ENCODE measurements at regions not wholly inside any gene's neighbourhood (a gene's known extent, or its start where the extent isn't known, plus 50 kb on each side); places are given as distances from the start of the nearest gene placed in this dataset.
"Not testable (repeated sequence)": the region's sequence is repeated elsewhere in the genome, so short reads cannot be mapped to it uniquely, and the experiment has no call there.

DNA sequence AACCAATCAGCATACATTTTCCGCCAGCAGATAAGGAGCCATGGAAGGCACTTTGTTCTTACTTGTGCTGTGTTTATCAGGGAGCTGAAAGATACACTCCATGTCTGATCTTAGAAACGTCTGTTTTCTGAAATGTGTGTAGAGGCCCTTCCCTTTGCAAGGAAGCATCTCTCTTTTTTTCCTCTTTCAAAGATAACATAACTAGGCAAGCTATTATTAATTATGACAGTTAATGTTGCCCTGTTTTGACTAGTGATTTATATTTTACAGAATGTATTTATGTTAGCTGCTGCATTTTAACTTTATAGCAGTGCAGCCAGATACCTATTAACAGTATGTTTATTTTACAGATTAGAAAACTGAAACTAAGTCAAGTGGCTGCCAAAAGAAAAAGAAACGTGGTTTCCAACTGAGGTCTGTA, 683.2 kb upstream of the IGFBP3 start:
- no peak overlapping the region for H3K4me3 ChIP-seq (ENCODE audit: severe bottlenecking)
- no peak for DNase-seq (ENCODE audit: low spot score)
- no peaks in the 10 kb centered on the region for H3K9me3 ChIP-seq (ENCODE audit: severe bottlenecking)
- no peak overlapping the region for H3K27ac ChIP-seq (ENCODE audit: poor library complexity, severe bottlenecking)
- H3K27me3 ChIP-seq (ENCODE audit: insufficient read depth, poor library complexity, severe bottlenecking), result no peaks in the 10 kb centered on the region
- ATAC-seq (ENCODE audit: low read depth), result no peak
- H3K4me1 ChIP-seq (ENCODE audit: insufficient read depth, poor library complexity, severe bottlenecking), result no peaks in the 10 kb centered on the region
- TF ChIP-seq, protein P1, sequence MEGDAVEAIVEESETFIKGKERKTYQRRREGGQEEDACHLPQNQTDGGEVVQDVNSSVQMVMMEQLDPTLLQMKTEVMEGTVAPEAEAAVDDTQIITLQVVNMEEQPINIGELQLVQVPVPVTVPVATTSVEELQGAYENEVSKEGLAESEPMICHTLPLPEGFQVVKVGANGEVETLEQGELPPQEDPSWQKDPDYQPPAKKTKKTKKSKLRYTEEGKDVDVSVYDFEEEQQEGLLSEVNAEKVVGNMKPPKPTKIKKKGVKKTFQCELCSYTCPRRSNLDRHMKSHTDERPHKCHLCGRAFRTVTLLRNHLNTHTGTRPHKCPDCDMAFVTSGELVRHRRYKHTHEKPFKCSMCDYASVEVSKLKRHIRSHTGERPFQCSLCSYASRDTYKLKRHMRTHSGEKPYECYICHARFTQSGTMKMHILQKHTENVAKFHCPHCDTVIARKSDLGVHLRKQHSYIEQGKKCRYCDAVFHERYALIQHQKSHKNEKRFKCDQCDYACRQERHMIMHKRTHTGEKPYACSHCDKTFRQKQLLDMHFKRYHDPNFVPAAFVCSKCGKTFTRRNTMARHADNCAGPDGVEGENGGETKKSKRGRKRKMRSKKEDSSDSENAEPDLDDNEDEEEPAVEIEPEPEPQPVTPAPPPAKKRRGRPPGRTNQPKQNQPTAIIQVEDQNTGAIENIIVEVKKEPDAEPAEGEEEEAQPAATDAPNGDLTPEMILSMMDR (IDR thresholded peaks at IDR 0.05; ENCODE audit: poor library complexity, severe bottlenecking), result no peak
- no peaks in the 10 kb centered on the region for H3K36me3 ChIP-seq (ENCODE audit: low read depth)

DNA sequence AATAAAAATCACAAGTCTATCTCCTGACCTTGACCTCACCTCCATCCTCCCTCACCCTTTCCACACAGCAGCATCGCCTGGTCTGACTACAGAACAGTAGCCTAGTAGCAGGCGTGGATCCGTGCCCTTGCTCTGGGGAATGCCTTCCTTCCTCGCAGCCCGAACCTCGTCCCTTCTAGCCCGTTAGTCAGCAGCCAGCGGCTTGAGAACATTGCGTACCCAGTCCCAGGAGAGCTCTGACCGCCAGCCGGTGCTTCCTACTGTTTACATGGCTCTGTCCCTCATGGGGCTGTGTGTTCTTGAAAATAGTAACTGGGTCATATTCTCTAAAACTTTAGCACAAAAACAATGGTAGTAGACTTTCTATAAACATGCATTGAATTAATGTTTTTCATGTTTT, 682.7 kb upstream of the IGFBP3 start:
- no peak for DNase-seq (ENCODE audit: low spot score)
- ATAC-seq (ENCODE audit: low read depth), result no peak
- Histone ChIP-seq H3K27me3 (ENCODE audit: insufficient read depth, poor library complexity, severe bottlenecking) (no peaks in the 10 kb centered on the region), H3K27ac (ENCODE audit: poor library complexity, severe bottlenecking) (no peak overlapping the region), H3K4me1 (ENCODE audit: insufficient read depth, poor library complexity, severe bottlenecking) (no peaks in the 10 kb centered on the region), H3K4me3 (ENCODE audit: severe bottlenecking) (no peak overlapping the region), H3K9me3 (ENCODE audit: severe bottlenecking) (no peaks in the 10 kb centered on the region), H3K36me3 (ENCODE audit: low read depth) (no peaks in the 10 kb centered on the region)
- TF ChIP-seq, protein P1 (IDR thresholded peaks at IDR 0.05; ENCODE audit: poor library complexity, severe bottlenecking), result no peak

GRCh38 chr7:46603296-46603752, 682.3 kb upstream of the IGFBP3 start:
- Histone ChIP-seq H3K27me3 (ENCODE audit: insufficient read depth, poor library complexity, severe bottlenecking) (no peaks in the 10 kb centered on the region), H3K9me3 (ENCODE audit: severe bottlenecking) (no peaks in the 10 kb centered on the region), H3K4me1 (ENCODE audit: insufficient read depth, poor library complexity, severe bottlenecking) (no peaks in the 10 kb centered on the region), H3K27ac (ENCODE audit: poor library complexity, severe bottlenecking) (no peak overlapping the region), H3K4me3 (ENCODE audit: severe bottlenecking) (no peak overlapping the region), H3K36me3 (ENCODE audit: low read depth) (no peaks in the 10 kb centered on the region)
- DNase-seq (ENCODE audit: low spot score), result no peak
- no peak for ATAC-seq (ENCODE audit: low read depth)
- TF ChIP-seq, protein P1 (IDR thresholded peaks at IDR 0.05; ENCODE audit: poor library complexity, severe bottlenecking), result no peak

DNA sequence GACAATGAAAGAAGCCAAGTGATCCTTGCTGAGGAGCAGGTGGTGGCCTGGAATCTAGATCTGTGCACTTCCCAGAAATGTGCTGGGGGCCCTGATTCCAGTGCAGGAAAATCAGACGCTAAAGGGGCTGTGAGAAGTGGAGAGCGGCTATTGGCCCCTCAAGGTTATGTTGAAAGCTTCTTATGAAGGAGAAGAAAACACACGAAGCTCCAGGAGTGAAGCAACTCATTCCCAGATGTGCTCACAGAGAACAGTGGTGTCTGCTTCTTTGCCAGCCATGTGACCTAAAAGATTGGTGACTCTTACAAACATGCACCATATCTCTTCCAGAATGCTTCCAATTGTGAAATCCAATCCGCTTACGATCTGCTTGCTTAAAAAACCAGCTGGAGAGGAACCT, 679.3 kb upstream of the IGFBP3 start:
- Histone ChIP-seq H3K27me3 (ENCODE audit: insufficient read depth, poor library complexity, severe bottlenecking) (no peaks in the 10 kb centered on the region), H3K4me3 (ENCODE audit: severe bottlenecking) (no peak overlapping the region), H3K9me3 (ENCODE audit: severe bottlenecking) (no peaks in the 10 kb centered on the region), H3K4me1 (ENCODE audit: insufficient read depth, poor library complexity, severe bottlenecking) (no peaks in the 10 kb centered on the region), H3K36me3 (ENCODE audit: low read depth) (no peaks in the 10 kb centered on the region), H3K27ac (ENCODE audit: poor library complexity, severe bottlenecking) (no peak overlapping the region)
- TF ChIP-seq, protein P1 (IDR thresholded peaks at IDR 0.05; ENCODE audit: poor library complexity, severe bottlenecking), result no peak
- DNase-seq (ENCODE audit: low spot score) (no peak), ATAC-seq (ENCODE audit: low read depth) (no peak)

GRCh38 chr7:46594831-46595230, 673.8 kb upstream of the IGFBP3 start:
- DNase-seq (ENCODE audit: low spot score); H3K4me1 ChIP-seq (ENCODE audit: insufficient read depth, poor library complexity, severe bottlenecking); H3K27me3 ChIP-seq (ENCODE audit: insufficient read depth, poor library complexity, severe bottlenecking); H3K9me3 ChIP-seq (ENCODE audit: severe bottlenecking); H3K4me3 ChIP-seq (ENCODE audit: severe bottlenecking); ATAC-seq (ENCODE audit: low read depth); H3K27ac ChIP-seq (ENCODE audit: poor library complexity, severe bottlenecking); H3K36me3 ChIP-seq (ENCODE audit: low read depth): not testable (repeated sequence)

DNA sequence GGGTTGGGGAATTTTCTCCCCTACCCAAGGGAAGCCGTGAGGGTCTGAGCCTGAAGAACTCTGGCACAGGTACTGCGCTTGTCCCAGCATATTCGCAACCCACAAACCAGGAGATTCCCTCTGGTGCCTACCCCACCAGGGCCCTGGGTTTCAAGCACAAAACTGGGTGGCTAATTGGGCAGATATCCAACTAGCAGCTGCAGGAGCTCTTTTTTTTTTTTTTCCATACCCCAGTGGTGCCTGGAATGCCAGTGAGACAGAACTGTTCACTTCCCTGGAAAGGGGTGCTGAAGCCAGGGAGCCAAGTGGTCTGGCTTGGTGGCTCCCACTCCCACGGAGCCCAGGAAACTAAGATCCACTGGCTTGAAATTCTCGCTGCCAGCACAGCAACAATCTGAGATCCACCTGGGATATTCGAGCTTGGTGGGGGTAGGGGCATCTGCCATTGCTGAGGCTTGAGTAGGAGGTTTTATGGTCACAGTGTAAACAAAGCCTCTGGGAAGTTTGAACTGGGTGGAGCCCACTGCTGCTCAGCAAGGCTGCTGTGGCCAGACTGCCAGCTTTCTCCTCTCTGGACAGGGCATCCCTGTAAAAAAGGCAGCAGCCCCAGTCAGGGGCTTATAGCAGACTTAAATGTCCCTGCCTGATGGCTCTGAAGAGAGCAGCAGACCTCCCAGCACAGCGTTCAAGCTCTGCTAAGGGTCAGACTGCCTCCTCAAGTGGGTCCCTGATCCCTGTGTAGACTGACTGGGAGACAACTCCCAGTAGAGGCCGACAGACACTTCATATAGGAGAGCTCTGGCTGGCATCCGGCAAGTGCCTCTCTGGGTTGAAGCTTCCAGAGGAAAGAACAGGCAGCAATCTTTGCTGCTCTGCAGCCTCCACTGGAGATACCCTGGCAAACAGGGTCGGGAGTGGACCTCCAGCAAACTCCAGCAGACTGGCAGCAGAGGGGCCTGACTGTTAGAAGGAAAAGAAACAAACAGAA, 670.1 kb upstream of the IGFBP3 start:
- H3K27ac ChIP-seq (ENCODE audit: poor library complexity, severe bottlenecking); DNase-seq (ENCODE audit: low spot score); H3K36me3 ChIP-seq (ENCODE audit: low read depth); H3K4me3 ChIP-seq (ENCODE audit: severe bottlenecking); H3K27me3 ChIP-seq (ENCODE audit: insufficient read depth, poor library complexity, severe bottlenecking); H3K4me1 ChIP-seq (ENCODE audit: insufficient read depth, poor library complexity, severe bottlenecking); H3K9me3 ChIP-seq (ENCODE audit: severe bottlenecking): not testable (repeated sequence)
- ATAC-seq (ENCODE audit: low read depth), result peak; percentile 49; the same call in 1 of the 3 replicates
